GM12864 (cell line): ENCODE measurements at regions not wholly inside any gene's neighbourhood (a gene's known extent, or its start where the extent isn't known, plus 50 kb on each side); places are given as distances from the start of the nearest gene placed in this dataset.

ENCODE experiments used
- DNase-seq: peaks from one replicate; pipeline ENCODE4 v3.0.0-alpha.2; 2011; ENCODE audit warnings: low read depth
- H3K4me3 ChIP-seq: 2 replicates; pipeline ENCODE4 v1.5.1; 2011; ENCODE audit warnings: mild to moderate bottlenecking, low read depth, low read length, control low read depth
- TF ChIP-seq, protein P1 (sequence below): IDR thresholded peaks from 2 replicates; pipeline ENCODE4 v1.5.1; 2011; ENCODE audit warnings: low read depth, mild to moderate bottlenecking, moderate library complexity, low read length, control low read depth, inconsistent platforms; ENCODE audit errors: missing control alignments

- TF ChIP-seq, protein P1, sequence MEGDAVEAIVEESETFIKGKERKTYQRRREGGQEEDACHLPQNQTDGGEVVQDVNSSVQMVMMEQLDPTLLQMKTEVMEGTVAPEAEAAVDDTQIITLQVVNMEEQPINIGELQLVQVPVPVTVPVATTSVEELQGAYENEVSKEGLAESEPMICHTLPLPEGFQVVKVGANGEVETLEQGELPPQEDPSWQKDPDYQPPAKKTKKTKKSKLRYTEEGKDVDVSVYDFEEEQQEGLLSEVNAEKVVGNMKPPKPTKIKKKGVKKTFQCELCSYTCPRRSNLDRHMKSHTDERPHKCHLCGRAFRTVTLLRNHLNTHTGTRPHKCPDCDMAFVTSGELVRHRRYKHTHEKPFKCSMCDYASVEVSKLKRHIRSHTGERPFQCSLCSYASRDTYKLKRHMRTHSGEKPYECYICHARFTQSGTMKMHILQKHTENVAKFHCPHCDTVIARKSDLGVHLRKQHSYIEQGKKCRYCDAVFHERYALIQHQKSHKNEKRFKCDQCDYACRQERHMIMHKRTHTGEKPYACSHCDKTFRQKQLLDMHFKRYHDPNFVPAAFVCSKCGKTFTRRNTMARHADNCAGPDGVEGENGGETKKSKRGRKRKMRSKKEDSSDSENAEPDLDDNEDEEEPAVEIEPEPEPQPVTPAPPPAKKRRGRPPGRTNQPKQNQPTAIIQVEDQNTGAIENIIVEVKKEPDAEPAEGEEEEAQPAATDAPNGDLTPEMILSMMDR = no peak
- DNase-seq = no peak
- H3K4me3 ChIP-seq = no peak overlapping the region
These were observed 125.1 kb upstream of the BTBD3 start for GRCh38 chr20:11792568-11792953.

- no peak overlapping the region for H3K4me3 ChIP-seq
- TF ChIP-seq, protein P1 = no peak
- DNase-seq = no peak
These were observed 123.2 kb upstream of the BTBD3 start for GRCh38 chr20:11794525-11794924.

GRCh38 chr20:11795071-11795615 lies 122.5 kb upstream of the BTBD3 start:
- TF ChIP-seq, protein P1 = no peak
- DNase-seq = no peak
- H3K4me3 ChIP-seq = no peak overlapping the region

DNA sequence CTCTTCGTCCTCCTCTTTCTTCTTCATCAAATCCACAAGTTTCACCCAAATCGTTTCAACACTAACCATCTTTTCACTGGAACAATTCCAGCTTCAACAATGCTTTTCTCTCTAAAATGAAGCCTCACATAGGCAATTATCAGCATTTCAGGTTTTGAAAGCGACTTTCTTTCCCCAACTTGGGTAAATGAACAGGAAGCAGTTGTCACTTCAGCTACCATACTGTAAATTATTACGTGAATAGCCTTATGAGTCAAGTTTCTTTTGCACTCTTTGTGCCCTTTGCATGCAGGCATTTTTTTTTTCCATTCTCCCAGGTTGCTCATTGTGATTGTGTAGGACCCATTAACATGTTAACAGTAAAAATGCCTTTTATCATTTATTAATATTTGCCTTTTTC lies 121.7 kb upstream of the BTBD3 start:
- DNase-seq = no peak
- TF ChIP-seq, protein P1 = no peak
- H3K4me3 ChIP-seq = no peak overlapping the region

DNA sequence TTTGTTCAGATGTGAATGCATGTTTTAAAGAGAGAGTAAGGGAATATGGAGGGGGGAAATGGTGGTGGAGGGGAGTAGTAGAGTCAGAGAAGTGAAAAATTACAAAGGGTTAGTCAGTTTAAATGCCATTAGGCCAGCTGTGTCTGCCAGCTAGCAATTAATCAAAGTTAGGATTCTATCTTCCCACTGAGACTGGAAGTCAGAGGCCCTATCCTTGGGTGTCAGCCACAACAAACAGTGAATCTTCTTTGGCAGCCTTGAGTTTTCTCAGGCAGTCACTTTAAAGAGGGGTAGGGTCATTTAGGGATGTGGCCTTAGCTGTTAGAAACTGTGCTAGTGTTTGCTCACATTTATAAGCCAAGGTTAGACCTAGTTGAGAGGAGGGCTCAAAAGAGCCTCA lies 120.5 kb upstream of the BTBD3 start:
- TF ChIP-seq, protein P1 = no peak
- no peak overlapping the region for H3K4me3 ChIP-seq
- no peak for DNase-seq

DNA sequence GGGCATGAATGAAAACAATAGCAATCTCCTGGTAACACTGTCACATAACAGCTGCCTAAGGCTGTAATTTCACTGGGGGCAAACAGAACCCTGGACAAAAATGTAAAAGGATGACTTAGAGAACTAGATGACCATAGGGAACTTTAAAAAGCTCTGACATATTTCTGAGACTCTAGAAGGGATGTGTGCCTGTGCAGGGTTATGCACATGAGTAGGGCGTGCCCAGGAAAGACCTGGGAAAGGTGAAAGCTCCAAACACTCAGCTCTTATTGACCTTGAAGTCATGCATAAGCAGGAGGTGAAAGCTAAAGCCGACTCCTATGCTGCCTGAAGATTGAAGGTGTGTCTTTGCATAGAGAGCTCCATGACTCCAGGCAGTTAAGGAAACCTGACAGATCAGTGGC lies 118.4 kb upstream of the BTBD3 start:
- TF ChIP-seq, protein P1 = no peak
- no peak for DNase-seq
- H3K4me3 ChIP-seq = no peak overlapping the region
